ENCODE measurements at regions not wholly inside any gene's neighbourhood (a gene's known extent, or its start where the extent isn't known, plus 50 kb on each side); places are given as distances from the start of the nearest gene placed in this dataset.
"Not testable (repeated sequence)": the region's sequence is repeated elsewhere in the genome, so short reads cannot be mapped to it uniquely, and the experiment has no call there.

DNA sequence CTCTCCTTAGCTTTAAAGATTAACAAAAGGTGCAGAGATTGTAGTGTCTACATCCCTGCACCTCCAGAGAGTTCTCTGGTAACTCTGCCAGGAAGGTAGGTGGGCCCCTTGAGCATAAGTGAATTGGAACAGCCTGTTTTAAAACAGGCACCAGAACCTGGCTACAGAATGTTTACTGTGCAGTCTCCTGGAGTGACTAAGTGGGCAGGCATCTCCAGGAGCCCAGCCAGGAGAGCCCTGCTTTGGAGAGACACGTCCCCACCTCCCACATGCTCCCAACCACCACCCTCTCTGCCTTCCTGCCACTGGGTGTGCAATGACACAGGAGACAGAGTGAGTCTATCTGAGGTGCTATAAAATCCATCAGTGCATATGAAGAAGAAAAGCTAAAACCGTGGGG lies 110.3 kb upstream of the EYA4 start:
- DNase-seq: no peak

DNA sequence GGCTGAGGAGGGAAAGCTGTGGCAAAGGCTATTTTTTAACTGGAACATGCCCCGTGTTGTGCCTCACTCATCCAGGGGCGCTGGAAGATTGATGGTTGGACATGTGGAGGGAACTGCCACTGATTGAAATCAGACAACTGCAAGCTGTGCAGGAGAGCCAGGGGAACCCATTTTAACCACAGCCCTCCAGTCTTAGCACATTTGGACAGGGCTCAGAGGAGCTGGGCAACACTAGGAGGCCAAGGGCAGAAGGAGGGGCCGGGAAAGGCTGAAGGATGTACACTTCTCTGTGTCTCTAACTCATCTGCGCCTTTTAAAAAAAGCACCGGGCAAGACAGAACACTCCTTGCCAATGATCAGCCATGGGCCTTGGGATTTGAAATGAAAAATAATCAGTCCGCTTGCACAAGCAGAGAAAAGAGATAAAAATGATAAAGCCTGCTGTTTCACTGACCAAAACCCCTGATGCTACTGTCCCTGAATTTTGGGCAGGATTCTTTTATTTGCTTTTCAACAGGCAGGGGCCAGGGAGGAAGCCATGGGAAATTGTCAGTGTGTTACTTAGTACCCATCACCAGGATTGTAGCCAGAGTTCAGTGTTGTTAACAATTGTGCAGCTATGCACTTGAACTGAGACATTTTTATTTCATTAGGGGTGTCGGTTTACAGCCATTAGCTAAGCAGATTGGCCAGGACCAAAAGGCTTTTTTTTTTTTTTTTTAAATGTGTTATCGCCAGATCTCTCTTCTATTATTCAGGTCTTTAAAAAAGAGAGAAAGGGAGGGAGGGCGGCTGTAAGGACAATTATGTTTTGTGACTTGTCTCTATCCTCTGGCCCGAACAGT lies 109.3 kb upstream of the EYA4 start:
- no peak for DNase-seq

DNA sequence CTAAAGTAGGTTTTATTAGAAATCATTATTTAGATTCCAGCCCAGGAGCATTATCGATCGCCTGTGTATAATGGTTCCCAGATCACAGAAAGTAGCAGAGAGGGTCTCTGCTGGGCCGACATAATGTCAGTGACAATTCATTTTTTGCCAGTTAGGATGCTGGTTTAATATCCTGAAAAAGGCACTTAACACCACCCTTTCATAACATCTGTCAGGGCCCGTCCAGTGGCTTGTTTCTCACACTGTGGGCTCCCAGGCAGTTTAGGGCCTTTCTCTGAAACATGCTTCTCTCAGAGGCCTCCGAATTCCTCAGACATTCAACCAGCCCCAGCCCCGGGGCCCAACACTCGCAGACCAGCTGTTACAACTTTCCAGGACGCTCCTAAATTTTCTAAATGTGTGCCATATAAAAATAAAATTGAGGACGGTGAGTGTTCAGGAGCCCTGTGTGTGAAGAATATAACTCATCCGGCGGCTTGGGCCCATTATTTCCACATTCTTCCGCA lies 108.6 kb upstream of the EYA4 start:
- no peak for DNase-seq

DNA sequence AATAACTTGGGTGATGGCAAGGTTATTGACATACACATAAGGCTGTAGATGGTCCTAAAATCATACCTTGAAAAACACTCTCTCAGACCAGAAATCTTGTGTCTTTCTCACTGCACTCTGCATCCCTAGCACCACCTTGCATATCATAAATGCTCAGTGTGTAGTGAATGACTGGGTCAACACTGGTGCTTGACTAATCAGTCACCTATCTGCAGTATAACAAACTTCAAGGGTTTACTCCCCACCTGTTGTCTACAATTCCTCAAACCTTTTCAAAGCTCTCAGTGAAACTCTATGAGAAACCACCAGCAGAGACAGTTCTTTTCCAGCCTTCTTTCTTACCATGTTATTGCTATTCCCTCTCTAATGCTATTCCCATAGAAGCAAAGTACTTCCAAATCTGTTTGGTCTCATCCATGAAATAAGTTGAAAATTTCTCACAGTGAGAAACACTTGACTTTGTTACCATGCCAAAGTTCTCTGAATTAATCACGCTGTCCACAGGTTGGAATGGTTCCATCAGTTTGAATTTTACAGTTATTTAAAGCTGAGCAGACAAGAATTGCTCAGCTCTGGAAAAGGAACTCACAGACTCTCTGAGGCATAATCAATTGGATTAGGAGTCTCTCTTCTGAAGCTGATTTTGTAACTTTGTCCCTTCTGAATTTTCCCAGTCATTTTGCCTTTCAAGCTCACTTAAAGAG lies 104.8 kb upstream of the EYA4 start:
- no peak for DNase-seq

DNA sequence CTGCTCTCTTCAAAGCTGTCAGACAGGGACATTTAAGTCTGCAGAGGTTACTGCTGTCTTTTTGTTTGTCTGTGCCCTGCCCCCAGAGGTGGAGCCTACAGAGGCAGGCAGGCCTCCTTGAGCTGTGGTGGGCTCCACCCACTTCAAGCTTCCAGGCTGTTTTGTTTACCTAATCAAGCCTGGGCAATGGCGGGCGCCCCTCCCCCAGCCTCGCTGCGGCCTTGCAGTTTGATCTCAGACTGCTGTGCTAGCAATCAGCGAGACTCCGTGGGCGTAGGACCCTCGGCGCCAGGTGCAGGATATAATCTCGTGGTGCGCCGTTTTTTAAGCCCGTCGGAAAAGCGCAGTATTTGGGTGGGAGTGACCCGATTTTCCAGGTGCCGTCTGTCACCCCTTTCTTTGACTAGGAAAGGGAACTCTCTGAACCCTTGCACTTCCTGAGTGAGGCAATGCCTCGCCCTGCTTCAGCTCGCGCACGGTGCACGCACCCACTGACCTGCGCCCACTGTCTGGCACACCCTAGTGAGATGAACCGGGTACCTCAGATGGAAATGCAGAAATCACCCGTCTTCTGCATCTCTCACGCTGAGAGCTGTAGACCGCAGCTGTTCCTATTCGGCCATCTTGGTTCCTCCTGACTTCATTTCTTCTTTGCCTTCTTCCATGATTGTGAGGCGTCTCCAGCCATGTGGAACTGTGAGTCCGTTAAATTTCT lies 93.5 kb upstream of the EYA4 start:
- DNase-seq: not testable (repeated sequence)

DNA sequence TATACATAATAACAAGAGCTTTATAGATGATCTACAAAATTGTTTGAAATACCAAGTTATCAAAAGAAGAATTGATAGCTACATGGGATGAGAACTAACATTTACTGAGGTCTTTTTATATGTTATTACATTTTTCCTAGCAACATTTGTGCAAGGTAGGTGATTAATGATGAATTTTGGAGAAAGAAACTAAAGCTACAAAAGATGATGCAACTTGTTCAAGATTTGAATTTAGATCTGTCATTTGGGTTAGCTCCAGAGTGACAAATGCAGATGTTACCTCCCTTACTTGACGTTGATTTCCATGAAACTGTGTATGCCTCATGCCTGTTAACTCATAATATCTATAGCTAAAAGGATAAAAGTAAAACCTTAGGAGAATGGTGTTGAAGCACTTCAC lies 84.5 kb upstream of the EYA4 start:
- DNase-seq: no peak

DNA sequence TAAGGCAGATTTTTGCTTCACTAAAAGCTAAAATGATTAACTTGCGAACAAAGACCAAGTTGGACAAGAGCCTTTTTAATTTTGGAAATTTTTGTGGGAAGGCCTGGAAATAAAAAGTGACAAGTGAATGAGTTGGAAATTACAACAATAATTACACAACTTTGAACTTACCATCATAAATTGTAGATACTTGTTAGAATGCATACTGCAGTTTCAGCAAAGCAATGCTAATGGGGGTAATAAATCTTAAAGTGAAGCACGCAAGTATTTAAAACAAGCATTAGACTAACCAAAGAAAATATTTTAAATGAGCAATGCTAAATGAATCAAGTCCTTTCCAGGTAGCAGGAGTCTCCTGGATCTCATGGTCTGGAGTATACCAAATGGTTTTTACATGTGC lies 83.2 kb upstream of the EYA4 start:
- DNase-seq: no peak

DNA sequence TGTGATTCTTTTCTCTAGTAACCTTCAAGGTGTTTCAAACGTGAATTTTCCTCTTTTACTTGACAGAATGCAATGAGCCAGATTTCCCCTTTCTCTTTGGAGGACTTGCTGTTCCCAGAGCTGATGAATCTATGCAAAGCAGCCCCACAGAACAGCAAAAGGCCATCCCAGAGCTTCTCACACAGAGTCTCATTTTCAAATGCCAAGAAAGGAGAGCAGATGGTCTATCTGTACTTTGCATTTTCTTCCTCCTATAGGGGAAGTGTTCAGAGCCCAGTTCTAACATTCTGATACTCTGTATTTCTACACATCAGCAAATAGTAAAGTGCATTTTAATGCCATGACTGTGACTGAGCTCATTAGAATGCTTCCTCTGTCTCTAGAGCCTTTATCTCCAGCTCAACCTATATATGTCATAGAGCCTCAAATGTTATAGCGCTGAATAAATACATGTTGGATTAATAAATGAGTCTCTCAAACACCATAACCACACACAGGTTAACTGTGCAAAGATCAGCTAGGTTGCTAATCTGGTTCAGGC lies 81.8 kb upstream of the EYA4 start:
- DNase-seq: no peak

DNA sequence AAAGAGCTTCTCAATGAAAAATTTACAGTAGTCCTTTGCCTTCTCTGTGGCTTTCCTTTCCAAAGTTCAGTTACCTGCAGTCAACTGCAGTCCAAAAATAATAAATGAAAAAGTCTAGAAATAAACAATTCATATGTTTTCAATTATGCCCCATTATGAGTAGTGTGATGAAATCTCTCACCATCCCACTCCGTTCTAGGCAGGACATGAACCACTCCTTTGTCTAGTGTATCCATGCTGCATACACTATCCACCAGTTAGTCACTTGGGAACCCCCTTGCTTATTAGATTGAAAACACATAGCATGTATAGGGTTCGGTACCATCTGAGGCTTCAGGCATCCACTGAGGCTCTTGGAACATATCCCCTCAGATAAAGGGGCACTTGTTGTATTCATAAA lies 80.6 kb upstream of the EYA4 start:
- DNase-seq: no peak

DNA sequence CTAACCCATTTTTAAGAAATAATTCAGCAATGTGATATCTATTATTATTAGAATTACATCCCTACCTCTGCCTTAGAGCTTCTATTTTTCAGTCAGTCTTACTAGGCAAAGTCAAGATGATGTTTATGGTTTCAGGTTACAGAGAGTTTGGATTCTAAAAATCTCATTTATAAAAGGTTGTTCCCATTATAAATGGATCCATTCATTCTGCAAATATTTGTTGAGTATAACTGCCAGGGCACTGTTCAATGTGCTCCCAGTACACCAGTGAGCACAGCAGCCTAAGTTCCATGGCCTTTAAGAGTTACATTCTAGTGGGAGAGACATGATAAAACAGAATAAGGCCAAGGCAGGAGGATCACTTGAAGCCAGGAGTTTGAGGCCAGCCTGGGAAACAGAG lies 75.9 kb upstream of the EYA4 start:
- no peak for DNase-seq

DNA sequence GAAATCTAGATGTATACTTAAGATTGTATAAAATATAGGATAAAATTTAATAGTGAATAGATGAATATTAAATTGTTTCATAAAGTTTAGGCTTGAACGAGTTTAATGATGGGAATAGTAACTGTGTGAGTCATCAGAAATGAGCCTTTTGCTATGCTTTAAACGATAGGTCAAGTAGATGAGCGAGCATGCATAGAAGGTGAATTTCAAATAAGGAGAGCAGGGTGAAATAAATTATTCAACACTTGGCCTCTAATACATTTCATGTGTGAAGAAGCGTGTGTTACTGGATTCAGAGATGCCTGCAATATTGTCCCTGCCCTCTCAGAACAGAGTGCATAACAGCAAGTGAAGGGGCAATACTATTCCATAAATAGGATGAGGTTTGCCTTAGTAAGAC lies 74.4 kb upstream of the EYA4 start:
- DNase-seq: no peak

DNA sequence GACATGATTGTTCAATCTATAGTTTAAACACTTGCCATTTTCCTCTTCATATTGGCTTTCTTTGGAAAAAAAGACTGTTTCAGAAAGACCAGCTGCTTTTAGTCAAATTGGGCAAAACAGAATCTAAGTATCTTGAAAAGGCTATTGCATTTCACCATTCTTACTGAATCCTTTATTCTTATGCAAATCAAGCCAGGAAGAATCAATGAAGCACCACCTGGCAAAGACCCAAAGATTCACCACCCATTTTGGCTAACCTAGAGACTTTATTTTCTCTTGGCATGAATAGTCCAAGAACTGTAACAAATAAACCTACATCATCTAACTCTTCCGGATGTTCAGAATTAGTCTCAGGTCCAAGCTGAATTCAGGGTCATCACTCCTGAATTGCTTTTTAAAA lies 71.3 kb upstream of the EYA4 start:
- no peak for DNase-seq

DNA sequence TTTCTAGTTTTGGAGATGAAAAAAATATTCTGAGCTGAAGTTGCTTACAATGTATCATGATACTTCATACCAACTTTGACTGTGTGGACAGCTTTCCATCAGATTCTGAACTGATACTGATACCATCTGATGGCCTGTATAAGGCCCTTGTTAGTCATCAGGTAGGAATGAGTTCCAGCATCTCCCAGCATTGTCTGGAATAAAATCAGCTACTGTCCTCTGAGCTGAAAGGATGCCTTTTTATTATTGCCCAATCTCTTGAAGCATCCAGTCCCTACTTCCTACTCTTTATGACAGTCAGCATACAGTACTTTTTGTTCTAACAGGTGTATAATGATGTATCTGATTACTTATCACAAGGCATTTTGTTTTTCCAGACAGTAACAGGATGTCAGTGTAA lies 70.6 kb upstream of the EYA4 start:
- DNase-seq: no peak

DNA sequence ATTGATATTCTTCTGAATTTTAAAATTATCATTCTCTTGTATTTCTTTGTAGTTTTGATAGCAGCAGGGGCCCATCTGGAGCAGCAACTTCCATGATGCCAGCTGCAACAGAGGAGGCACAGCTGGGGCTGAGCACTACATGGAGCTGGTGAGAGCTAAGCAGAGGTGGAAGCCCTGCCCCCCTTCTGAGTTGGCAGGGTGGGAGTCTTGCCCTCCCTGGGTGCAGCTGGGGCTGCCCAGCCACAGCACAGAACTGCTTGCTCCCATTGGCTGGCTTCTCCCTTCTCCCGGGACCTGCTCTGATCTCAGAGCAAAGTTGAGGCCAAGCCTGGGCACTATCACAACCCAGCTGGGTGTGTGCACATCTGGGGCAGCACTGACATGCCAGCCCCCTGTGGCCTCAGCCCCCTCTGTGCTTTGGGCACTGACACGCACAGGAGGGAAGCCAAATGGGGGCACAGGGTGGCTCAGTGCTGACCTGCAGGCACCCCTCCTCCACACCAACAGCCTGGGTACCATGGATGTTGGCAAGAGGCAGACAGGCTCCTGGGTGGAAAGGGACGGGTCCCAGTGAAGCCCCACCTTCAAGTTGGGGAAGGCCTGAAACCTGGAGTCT lies 69.1 kb upstream of the EYA4 start:
- no peak for DNase-seq

DNA sequence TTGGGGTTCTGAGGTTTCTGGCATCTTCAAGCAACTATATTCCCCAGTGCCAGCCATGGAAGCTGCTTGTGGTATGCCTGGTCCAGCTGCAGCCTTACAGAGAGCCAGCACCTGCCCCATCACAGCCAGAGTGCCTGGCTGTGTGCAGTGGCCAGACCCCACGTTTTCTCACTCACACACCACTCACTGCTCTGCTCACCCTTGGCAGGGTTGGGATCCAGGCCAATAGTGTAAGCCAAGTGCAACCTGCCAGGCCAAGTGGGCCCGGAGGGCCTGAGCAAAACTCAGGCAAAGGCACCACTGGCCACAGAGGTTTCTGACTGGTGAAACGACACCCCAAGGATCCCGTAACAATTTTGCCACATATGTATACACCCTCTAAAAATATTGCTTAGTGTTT lies 67.9 kb upstream of the EYA4 start:
- DNase-seq: no peak

DNA sequence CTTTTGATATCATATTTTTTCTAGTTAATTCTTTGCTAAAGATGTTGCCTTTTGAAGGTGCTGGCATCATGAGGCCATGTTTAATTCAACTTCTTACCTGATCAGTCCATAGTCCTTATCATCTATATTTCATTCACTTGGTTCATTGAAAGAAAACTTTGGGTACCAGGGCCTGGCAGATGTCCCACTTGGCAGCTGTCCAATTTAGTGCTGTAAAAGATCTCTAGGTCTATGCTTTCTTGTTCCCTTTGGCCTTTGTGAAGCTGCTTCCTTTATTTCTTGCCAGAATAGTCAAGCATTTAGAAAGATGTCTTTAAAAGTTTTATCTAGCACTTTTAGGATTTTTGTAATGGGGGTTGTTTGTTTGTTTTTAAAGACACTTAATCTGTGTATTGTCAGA lies 61.7 kb upstream of the EYA4 start:
- no peak for DNase-seq

DNA sequence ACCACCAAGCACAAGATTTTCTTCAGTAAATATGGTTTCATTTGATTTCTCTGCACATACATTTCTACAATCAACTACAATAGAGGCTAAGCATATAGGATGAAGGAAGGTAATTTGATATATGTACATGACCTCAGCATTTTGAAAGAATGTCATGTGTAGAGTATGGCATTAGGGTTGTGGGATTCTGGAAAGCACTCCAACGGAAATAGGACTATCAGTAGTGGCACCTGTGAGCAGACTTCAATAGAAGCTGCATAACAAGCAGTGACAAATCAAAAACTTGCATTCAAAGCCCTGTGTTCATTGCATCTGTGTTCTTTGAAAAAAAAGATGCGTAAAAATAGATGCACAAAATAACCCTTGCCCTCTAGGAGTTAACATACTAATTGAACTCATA lies 57.5 kb upstream of the EYA4 start:
- no peak for DNase-seq

DNA sequence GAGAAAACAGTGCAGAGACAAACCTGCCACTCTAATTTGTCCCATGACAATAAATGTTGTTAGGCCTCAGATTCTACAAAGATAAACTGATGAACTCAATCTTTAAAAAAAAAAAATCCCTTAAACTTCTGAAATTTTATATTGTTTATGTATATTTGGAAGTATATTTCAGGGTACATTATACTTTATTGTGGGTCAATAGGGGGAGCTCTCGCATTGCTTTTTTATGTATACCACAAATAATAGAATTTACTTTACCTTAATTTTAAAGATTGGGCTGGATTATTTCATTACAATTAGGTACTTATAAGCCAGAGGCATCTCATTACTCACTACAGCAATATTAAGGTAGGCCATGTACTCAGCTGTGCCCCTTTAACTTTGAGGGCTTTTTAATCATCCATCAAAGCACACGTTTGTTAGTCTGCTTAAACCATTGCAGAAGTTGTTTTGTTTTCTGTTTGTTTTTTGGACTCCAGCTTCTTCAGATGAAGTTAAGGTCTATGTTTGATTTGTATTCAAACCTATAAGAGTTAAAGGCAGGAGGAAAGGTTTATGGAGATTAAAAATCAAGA lies 56.3 kb upstream of the EYA4 start:
- no peak for DNase-seq

DNA sequence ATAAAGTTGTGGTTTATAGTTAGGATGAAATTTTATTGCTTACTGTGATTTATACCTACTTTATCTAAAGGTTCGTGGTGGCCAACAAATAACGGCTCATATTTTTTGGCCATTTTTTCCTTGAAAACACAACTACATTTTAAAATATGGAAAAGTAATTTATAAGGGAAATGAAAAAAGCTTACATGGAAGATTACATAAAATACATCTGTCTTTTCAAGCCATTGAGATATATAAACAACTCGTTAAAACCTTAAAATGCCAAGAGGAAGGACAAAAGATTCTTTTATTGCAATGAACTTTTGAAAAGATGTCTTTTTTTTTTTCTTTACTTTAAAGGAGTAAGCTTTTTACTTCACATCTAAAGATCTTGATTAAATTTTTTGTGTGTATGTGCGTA lies 55.4 kb upstream of the EYA4 start:
- DNase-seq: no peak

DNA sequence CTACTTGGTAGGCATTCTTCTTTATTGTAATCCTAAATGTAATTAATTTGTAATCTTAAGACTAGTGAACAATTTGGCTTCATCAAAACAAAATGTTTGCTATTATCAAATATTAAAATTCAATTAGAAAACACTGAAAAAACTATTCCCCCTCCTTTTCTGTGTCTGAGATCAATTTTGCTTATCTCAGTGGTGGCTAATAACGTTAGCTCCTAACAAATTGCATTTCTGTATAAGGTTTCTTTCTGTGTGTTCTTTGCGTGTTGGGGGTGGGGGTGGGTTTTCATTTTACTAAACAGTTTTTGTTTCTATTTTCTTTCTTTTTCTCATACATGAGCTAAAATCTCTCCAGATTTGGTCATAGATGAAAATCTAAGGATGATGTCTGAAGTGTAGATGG lies 54.0 kb upstream of the EYA4 start:
- DNase-seq: no peak

DNA sequence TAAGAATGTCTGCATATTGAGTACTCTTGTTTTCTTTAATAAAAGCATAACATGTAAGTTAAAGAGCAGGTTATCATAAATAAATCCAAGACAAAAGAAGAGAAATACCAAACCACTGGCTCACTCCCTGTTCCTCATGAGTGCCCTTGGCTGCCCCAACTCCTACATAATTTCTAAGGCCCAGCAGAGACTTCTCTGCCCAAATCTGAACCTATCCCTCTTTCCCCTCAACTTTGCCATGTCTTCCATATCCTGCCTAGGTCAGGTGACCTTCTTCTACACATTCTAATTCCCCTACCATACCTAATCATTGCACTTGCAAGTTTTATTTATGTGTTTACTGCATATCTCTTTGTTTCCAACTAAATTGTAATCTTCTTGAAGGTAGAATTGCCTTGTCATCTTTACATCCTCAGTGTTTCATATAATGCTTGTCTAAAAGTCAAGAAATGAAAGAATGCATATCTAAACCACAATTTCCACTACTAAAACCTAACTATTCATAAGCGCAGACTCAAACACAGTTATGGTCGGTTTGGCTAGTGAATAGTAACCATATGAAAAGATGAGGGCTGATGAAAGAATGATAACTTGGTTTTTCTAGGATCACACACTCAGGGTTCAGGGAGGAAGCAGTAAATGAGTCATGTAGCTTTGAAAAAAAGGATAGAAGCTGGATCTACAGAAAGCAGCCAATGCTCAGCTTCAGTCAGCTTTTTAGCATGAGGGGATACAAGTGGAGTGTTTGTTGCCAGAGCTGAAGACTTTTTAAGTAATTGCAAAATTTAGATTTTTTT lies 53.3 kb upstream of the EYA4 start:
- no peak for DNase-seq

DNA sequence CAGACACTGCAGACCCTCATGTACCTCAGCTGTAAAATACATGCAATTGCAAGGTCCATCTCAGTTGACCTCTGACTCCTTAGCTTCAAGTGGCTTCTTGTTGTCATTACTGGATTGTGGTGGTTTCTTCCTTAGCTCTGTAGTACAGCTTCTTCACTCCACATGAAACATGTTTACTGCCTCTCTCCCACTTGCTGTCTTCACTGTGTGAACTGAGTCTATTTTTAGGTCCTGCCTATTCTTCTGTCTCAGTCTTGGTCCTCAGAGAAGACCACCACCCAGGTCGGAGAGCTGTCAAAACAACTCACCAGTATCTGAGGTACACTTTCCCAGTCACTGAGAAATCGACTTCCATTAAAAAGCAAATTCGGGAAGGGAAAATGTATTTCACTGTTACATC lies 50.2 kb upstream of the EYA4 start:
- DNase-seq: no peak
